Vagina (tissue), 2 donors: ENCODE measurements at regions not wholly inside any gene's neighbourhood (a gene's known extent, or its start where the extent isn't known, plus 50 kb on each side); places are given as distances from the start of the nearest gene placed in this dataset.

ENCODE experiments used
- POLR2A ChIP-seq, 2 donors: fragments of 450-650 bp; IDR thresholded peaks; one replicate each; pipeline ENCODE4 v1.6.1; 2017; ENCODE audit warnings: antibody characterized with exemption in 2 of 2, mild to moderate bottlenecking in 2 of 2, moderate library complexity in 2 of 2
- POLR2AphosphoS5 ChIP-seq, 2 donors: sonication (generic); formaldehyde crosslinking; IDR thresholded peaks; one replicate each; pipeline ENCODE4 v1.9.0; 2017; ENCODE audit warnings: antibody characterized with exemption in 2 of 2, mild to moderate bottlenecking in 2 of 2, low read depth in 1 of 2; ENCODE audit not compliant: insufficient read depth in 1 of 2
- TF ChIP-seq, protein P1 (sequence below), 3 experiments: fragments of 450-650 bp in 2 of 3; fragments of 200-600 bp in 1 of 3; sonication (generic) in 1 of 3; IDR thresholded peaks; one replicate each; pipeline ENCODE4 v1.5.1; 2017 to 2019; ENCODE audit warnings: antibody characterized with exemption in 3 of 3, mild to moderate bottlenecking in 2 of 3, moderate library complexity in 2 of 3

DNA sequence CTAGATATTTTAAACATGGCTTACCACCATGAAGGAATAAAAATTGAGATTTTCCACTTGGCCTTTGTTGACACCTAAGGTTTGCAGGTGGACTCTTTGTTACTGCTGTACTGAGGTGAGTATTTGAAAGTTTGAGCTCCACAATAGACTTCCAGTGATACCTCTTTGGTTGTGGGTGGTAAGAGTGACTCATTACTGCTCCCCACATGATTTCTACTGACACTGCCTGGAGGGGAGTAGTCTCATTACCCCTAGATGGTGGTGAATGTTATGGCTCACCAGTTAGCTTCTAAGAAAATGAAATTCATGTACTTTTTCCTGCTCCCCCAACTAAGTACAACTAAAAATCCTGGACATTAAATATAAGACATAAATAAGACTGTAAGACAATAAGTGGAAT, 1183.1 kb upstream of the TMEFF2 start:
- TF ChIP-seq, protein P1, sequence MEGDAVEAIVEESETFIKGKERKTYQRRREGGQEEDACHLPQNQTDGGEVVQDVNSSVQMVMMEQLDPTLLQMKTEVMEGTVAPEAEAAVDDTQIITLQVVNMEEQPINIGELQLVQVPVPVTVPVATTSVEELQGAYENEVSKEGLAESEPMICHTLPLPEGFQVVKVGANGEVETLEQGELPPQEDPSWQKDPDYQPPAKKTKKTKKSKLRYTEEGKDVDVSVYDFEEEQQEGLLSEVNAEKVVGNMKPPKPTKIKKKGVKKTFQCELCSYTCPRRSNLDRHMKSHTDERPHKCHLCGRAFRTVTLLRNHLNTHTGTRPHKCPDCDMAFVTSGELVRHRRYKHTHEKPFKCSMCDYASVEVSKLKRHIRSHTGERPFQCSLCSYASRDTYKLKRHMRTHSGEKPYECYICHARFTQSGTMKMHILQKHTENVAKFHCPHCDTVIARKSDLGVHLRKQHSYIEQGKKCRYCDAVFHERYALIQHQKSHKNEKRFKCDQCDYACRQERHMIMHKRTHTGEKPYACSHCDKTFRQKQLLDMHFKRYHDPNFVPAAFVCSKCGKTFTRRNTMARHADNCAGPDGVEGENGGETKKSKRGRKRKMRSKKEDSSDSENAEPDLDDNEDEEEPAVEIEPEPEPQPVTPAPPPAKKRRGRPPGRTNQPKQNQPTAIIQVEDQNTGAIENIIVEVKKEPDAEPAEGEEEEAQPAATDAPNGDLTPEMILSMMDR (IDR thresholded peaks at IDR 0.05), result no peak
- no peak for TF ChIP-seq POLR2A (IDR thresholded peaks at IDR 0.05)
- no peak for TF ChIP-seq POLR2AphosphoS5 (IDR thresholded peaks at IDR 0.05; ENCODE audit: insufficient read depth in 1 of 2, low read depth in 1 of 2)
